IPS-18c (cell line): ENCODE measurements at regions not wholly inside any gene's neighbourhood (a gene's known extent, or its start where the extent isn't known, plus 50 kb on each side); places are given as distances from the start of the nearest gene placed in this dataset.

Experiments used
- H3K4me3 ChIP-seq: 2 replicates; pipeline ENCODE4 v1.7.0; 2013; ENCODE audit warnings: low read depth, mild to moderate bottlenecking, low read length, moderate library complexity; ENCODE audit not compliant: insufficient read depth
- H3K9me3 ChIP-seq: one replicate; pipeline ENCODE4 v1.6.1; 2013; ENCODE audit warnings: mild to moderate bottlenecking, low read length, moderate library complexity; ENCODE audit not compliant: control insufficient read depth, insufficient read depth

- Histone ChIP-seq H3K4me3 (no peak overlapping the region), H3K9me3 (no peaks in the 10 kb centered on the region)
Measured at GRCh38 chr5:3382782-3383181, 212.8 kb upstream of the IRX1 start.

GRCh38 chr5:3382151-3382550 is 213.5 kb upstream of the IRX1 start:
- Histone ChIP-seq H3K4me3 (no peak overlapping the region), H3K9me3 (peaks cover 3% of the 10 kb centered on the region)

- H3K9me3 ChIP-seq: peaks cover 3% of the 10 kb centered on the region
- no peak overlapping the region for H3K4me3 ChIP-seq
Measured at GRCh38 chr5:3381206-3381825, 214.3 kb upstream of the IRX1 start.

GRCh38 chr5:3380689-3381088 is 214.9 kb upstream of the IRX1 start:
- Histone ChIP-seq H3K4me3 (no peak overlapping the region), H3K9me3 (peaks cover 3% of the 10 kb centered on the region)

- peaks cover 3% of the 10 kb centered on the region for H3K9me3 ChIP-seq
- H3K4me3 ChIP-seq: no peak overlapping the region
Measured at GRCh38 chr5:3377831-3378230, 217.8 kb upstream of the IRX1 start.

GRCh38 chr5:3377176-3377575 is 218.5 kb upstream of the IRX1 start:
- peaks cover 3% of the 10 kb centered on the region for H3K9me3 ChIP-seq
- H3K4me3 ChIP-seq: no peak overlapping the region

- Histone ChIP-seq H3K9me3 (peaks cover 3% of the 10 kb centered on the region), H3K4me3 (no peak overlapping the region)
Measured at GRCh38 chr5:3376611-3377010, 219.0 kb upstream of the IRX1 start.

GRCh38 chr5:3375586-3376311 is 219.9 kb upstream of the IRX1 start:
- H3K4me3 ChIP-seq: no peak overlapping the region
- peaks cover 3% of the 10 kb centered on the region for H3K9me3 ChIP-seq

GRCh38 chr5:3373391-3373790 is 222.2 kb upstream of the IRX1 start:
- peaks cover 3% of the 10 kb centered on the region for H3K9me3 ChIP-seq
- no peak overlapping the region for H3K4me3 ChIP-seq

GRCh38 chr5:3372289-3372688 is 223.3 kb upstream of the IRX1 start:
- Histone ChIP-seq H3K4me3 (no peak overlapping the region), H3K9me3 (peaks cover under 1% of the 10 kb centered on the region)

- no peak overlapping the region for H3K4me3 ChIP-seq
- H3K9me3 ChIP-seq: no peaks in the 10 kb centered on the region
Measured at GRCh38 chr5:3365501-3366215, 230.0 kb upstream of the IRX1 start.

GRCh38 chr5:3364941-3365340 is 230.7 kb upstream of the IRX1 start:
- no peaks in the 10 kb centered on the region for H3K9me3 ChIP-seq
- H3K4me3 ChIP-seq: no peak overlapping the region

GRCh38 chr5:3364433-3364832 is 231.2 kb upstream of the IRX1 start:
- no peaks in the 10 kb centered on the region for H3K9me3 ChIP-seq
- no peak overlapping the region for H3K4me3 ChIP-seq

GRCh38 chr5:3362606-3362910 is 233.1 kb upstream of the IRX1 start:
- no peaks in the 10 kb centered on the region for H3K9me3 ChIP-seq
- no peak overlapping the region for H3K4me3 ChIP-seq

- Histone ChIP-seq H3K9me3 (no peaks in the 10 kb centered on the region), H3K4me3 (no peak overlapping the region)
Measured at GRCh38 chr5:3361811-3362605, 233.6 kb upstream of the IRX1 start.

GRCh38 chr5:3359642-3360041 is 236.0 kb upstream of the IRX1 start:
- Histone ChIP-seq H3K4me3 (no peak overlapping the region), H3K9me3 (no peaks in the 10 kb centered on the region)

GRCh38 chr5:3357291-3357690 is 238.3 kb upstream of the IRX1 start:
- Histone ChIP-seq H3K4me3 (no peak overlapping the region), H3K9me3 (peaks cover 2% of the 10 kb centered on the region)

GRCh38 chr5:3356016-3356415 is 239.6 kb upstream of the IRX1 start:
- Histone ChIP-seq H3K4me3 (no peak overlapping the region), H3K9me3 (peaks cover 4% of the 10 kb centered on the region)
